ENCODE measurements at regions not wholly inside any gene's neighbourhood (a gene's known extent, or its start where the extent isn't known, plus 50 kb on each side); places are given as distances from the start of the nearest gene placed in this dataset.

DNA sequence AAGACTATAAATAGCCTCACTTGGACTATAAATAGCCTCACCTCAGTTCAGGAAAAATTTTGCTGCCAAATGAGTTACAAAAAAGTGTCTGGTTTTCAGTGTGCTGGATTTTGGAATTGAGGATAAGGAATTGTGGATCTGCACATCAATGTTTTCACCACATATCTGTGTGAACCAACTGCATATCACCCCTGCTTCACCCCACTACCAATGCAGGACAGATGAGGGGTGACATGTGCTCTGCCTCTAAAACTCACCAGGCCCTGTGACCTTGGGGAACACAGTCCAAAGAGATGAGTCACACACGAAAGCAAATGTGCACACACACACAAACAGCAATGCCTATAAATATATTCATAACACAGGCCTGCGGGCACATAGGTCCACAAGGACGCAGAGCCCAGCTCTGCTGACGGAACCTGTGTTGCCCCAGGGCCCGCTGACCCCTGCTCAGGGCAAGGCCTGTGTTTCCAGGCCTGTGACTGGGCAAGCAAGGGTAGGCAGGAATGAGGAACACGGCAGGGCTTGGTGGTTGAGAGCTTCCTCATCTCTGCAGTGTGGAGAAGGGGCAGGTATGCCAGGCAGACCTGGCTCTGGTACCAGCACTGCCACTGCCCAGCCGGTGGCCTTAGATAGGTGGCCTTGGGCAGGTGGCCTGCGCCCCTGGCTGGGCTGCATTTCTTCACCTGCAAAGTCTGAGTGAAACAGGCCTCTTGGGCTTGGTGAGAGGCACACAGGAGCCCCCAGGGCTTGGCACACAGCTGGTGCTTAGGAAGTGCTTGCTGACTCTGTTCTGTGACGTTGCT is 82.4 kb downstream of the ARL6IP4 start (continued):
- TF ChIP-seq SOX13 (IDR thresholded peaks at IDR 0.05) (no peak), SOX13 (CRISPR knock-in tag; conservative IDR thresholded peaks at IDR 0.05 in 1 of 2, IDR thresholded peaks at IDR 0.05 in 1 of 2) (no peak; a peak in 1 of 4 replicates), MTF2 (CRISPR knock-in tag; IDR thresholded peaks at IDR 0.05; ENCODE audit: borderline replicate concordance) (no peak), FOXO1 (CRISPR knock-in tag; IDR thresholded peaks at IDR 0.05) (peak; percentile 58; the same call in 1 of the 2 replicates), TAF15 (IDR thresholded peaks at IDR 0.05; ENCODE audit: low read depth, low read length, poor library complexity, severe bottlenecking) (no peak), NFYB (CRISPR knock-in tag; IDR thresholded peaks at IDR 0.05) (no peak), NBN (conservative IDR thresholded peaks at IDR 0.05) (no peak), TEAD3 (CRISPR knock-in tag; optimal IDR thresholded peaks at IDR 0.05; ENCODE audit: borderline replicate concordance) (peak; percentile 91), CC2D1A (CRISPR knock-in tag; IDR thresholded peaks at IDR 0.05) (no peak), ZSCAN9 (CRISPR knock-in tag; IDR thresholded peaks at IDR 0.05; ENCODE audit: borderline replicate concordance) (0 out of 2 replicates have a peak, but pooled peaks have one; percentile 40), NFIB (CRISPR knock-in tag; IDR thresholded peaks at IDR 0.05; ENCODE audit: borderline replicate concordance) (no peak), KLF16 (CRISPR knock-in tag; IDR thresholded peaks at IDR 0.05) (no peak), ZFP1 (CRISPR knock-in tag; IDR thresholded peaks at IDR 0.05) (no peak), MXD4 (CRISPR knock-in tag; IDR thresholded peaks at IDR 0.05) (no peak), ZNF572 (CRISPR knock-in tag; IDR thresholded peaks at IDR 0.05) (peak; percentile 65; the same call in 1 of the 2 replicates), TBX3 (IDR thresholded peaks at IDR 0.05; ENCODE audit: borderline replicate concordance) (no peak), EED (CRISPR knock-in tag; IDR thresholded peaks at IDR 0.05) (no peak), ZFP36L1 (CRISPR knock-in tag; IDR thresholded peaks at IDR 0.05) (peak; percentile 91), ZNF543 (CRISPR knock-in tag; IDR thresholded peaks at IDR 0.05) (no peak), ZNF558 (CRISPR knock-in tag; IDR thresholded peaks at IDR 0.05; ENCODE audit: borderline replicate concordance) (no peak), SP5 (CRISPR knock-in tag; IDR thresholded peaks at IDR 0.05; ENCODE audit: borderline replicate concordance, low read depth) (no peak), GTF2F1 (IDR thresholded peaks at IDR 0.05; ENCODE audit: low read length) (no peak)
- TF ChIP-seq, protein P1, sequence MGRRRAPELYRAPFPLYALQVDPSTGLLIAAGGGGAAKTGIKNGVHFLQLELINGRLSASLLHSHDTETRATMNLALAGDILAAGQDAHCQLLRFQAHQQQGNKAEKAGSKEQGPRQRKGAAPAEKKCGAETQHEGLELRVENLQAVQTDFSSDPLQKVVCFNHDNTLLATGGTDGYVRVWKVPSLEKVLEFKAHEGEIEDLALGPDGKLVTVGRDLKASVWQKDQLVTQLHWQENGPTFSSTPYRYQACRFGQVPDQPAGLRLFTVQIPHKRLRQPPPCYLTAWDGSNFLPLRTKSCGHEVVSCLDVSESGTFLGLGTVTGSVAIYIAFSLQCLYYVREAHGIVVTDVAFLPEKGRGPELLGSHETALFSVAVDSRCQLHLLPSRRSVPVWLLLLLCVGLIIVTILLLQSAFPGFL (CRISPR knock-in tag; IDR thresholded peaks at IDR 0.05), result no peak
- TF ChIP-seq, protein P2, sequence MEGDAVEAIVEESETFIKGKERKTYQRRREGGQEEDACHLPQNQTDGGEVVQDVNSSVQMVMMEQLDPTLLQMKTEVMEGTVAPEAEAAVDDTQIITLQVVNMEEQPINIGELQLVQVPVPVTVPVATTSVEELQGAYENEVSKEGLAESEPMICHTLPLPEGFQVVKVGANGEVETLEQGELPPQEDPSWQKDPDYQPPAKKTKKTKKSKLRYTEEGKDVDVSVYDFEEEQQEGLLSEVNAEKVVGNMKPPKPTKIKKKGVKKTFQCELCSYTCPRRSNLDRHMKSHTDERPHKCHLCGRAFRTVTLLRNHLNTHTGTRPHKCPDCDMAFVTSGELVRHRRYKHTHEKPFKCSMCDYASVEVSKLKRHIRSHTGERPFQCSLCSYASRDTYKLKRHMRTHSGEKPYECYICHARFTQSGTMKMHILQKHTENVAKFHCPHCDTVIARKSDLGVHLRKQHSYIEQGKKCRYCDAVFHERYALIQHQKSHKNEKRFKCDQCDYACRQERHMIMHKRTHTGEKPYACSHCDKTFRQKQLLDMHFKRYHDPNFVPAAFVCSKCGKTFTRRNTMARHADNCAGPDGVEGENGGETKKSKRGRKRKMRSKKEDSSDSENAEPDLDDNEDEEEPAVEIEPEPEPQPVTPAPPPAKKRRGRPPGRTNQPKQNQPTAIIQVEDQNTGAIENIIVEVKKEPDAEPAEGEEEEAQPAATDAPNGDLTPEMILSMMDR (CRISPR knock-in tag; IDR thresholded peaks at IDR 0.05), result no peak
- TF ChIP-seq, protein P3, sequence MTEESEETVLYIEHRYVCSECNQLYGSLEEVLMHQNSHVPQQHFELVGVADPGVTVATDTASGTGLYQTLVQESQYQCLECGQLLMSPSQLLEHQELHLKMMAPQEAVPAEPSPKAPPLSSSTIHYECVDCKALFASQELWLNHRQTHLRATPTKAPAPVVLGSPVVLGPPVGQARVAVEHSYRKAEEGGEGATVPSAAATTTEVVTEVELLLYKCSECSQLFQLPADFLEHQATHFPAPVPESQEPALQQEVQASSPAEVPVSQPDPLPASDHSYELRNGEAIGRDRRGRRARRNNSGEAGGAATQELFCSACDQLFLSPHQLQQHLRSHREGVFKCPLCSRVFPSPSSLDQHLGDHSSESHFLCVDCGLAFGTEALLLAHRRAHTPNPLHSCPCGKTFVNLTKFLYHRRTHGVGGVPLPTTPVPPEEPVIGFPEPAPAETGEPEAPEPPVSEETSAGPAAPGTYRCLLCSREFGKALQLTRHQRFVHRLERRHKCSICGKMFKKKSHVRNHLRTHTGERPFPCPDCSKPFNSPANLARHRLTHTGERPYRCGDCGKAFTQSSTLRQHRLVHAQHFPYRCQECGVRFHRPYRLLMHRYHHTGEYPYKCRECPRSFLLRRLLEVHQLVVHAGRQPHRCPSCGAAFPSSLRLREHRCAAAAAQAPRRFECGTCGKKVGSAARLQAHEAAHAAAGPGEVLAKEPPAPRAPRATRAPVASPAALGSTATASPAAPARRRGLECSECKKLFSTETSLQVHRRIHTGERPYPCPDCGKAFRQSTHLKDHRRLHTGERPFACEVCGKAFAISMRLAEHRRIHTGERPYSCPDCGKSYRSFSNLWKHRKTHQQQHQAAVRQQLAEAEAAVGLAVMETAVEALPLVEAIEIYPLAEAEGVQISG (CRISPR knock-in tag; IDR thresholded peaks at IDR 0.05), result 0 out of 2 replicates have a peak, but pooled peaks have one; percentile 48
- TF ChIP-seq, protein P4, sequence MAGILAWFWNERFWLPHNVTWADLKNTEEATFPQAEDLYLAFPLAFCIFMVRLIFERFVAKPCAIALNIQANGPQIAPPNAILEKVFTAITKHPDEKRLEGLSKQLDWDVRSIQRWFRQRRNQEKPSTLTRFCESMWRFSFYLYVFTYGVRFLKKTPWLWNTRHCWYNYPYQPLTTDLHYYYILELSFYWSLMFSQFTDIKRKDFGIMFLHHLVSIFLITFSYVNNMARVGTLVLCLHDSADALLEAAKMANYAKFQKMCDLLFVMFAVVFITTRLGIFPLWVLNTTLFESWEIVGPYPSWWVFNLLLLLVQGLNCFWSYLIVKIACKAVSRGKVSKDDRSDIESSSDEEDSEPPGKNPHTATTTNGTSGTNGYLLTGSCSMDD (CRISPR knock-in tag; IDR thresholded peaks at IDR 0.05), result no peak

Data from HepG2 (cell line).